GM12874 (cell line): ENCODE measurements at regions not wholly inside any gene's neighbourhood (a gene's known extent, or its start where the extent isn't known, plus 50 kb on each side); places are given as distances from the start of the nearest gene placed in this dataset.

Experiments
- CTCF ChIP-seq: IDR thresholded peaks from 2 replicates; pipeline ENCODE4 v1.5.1; 2011; ENCODE audit warnings: low read depth, mild to moderate bottlenecking, control low read depth, low read length, moderate library complexity; ENCODE audit not compliant: insufficient read depth

GRCh38 chr10:78769526-78769925 is 299.2 kb upstream of the ZMIZ1 start:
- TF ChIP-seq CTCF: no peak

- no peak for TF ChIP-seq CTCF
Observed at GRCh38 chr10:78770167-78771090, 298.3 kb upstream of the ZMIZ1 start.

- no peak for TF ChIP-seq CTCF
Observed at GRCh38 chr10:78771260-78771659, 297.5 kb upstream of the ZMIZ1 start.

- TF ChIP-seq CTCF: no peak
Observed at GRCh38 chr10:78771808-78772455, 296.8 kb upstream of the ZMIZ1 start.

- TF ChIP-seq CTCF: no peak
Observed at GRCh38 chr10:78772486-78772885, 296.3 kb upstream of the ZMIZ1 start.

- no peak for TF ChIP-seq CTCF
Observed at GRCh38 chr10:78772986-78773530, 295.7 kb upstream of the ZMIZ1 start.

- no peak for TF ChIP-seq CTCF
Observed at GRCh38 chr10:78774614-78774998, 294.2 kb upstream of the ZMIZ1 start.
